B cell (primary cell): ENCODE measurements at regions not wholly inside any gene's neighbourhood (a gene's known extent, or its start where the extent isn't known, plus 50 kb on each side); places are given as distances from the start of the nearest gene placed in this dataset.

ENCODE experiments used
- ATAC-seq: fragments of 200-7000 bp; cut with Tn5 transposase; one replicate; pipeline ENCODE4 v1.10.0; 2021; ENCODE audit warnings: low read depth, mild to moderate bottlenecking, moderate number of reproducible peaks, moderate library complexity
- CTCF ChIA-PET: fragments of 350-600 bp; sonication (Branson Sonifier 250); formaldehyde crosslinking; loops from one replicate; lab custom pipeline; 2021; ENCODE audit warnings: antibody characterized with exemption, inconsistent platforms; lab: Charles Lee
- POLR2A ChIA-PET: fragments of 350-600 bp; sonication (Branson Sonifier 250); formaldehyde crosslinking; loops from one replicate; lab custom pipeline; 2021; ENCODE audit warnings: antibody characterized with exemption; lab: Charles Lee
- DNase-seq: peaks from one replicate; pipeline ENCODE4 v3.0.0; 2013
- H2AFZ ChIP-seq: 2 replicates; pipeline ENCODE4 v1.6.1; 2012; ENCODE audit warnings: mild to moderate bottlenecking, low read depth, low read length; ENCODE audit not compliant: insufficient read depth, poor library complexity, severe bottlenecking
- H3K27ac ChIP-seq, 2 donors: 1 replicate in 1 of 2; 2 replicates in 1 of 2; pipeline ENCODE4 v1.5.1; 2012 to 2013; ENCODE audit warnings: low read length in 2 of 2, mild to moderate bottlenecking in 2 of 2, moderate library complexity in 1 of 2
- H3K27me3 ChIP-seq, 4 experiments: fragments of 200-600 bp in 1 of 4; sonication (generic) in 1 of 4; replicated peaks in 1 of 4; 1 replicate in 2 of 4; 2 replicates in 2 of 4; pipeline versions ENCODE4 v1.6.1 to v1.7.0; 2013 to 2016; ENCODE audit warnings: low read length in 3 of 4, mild to moderate bottlenecking in 2 of 4, mixed read lengths in 1 of 4, moderate library complexity in 1 of 4; ENCODE audit not compliant: insufficient read depth in 4 of 4, control insufficient read depth in 3 of 4; ENCODE audit errors: control extremely low read depth in 1 of 4
- H3K36me3 ChIP-seq, 2 experiments: replicated peaks in 1 of 2; 1 replicate in 1 of 2; 2 replicates in 1 of 2; pipeline versions ENCODE4 v1.6.1 to v1.7.1; 2013; ENCODE audit warnings: low read length in 1 of 2; ENCODE audit not compliant: insufficient read depth in 2 of 2, control insufficient read depth in 1 of 2; ENCODE audit errors: control extremely low read depth in 1 of 2, extremely low read depth in 1 of 2
- H3K4me1 ChIP-seq, 2 donors: fragments of 200-600 bp in 1 of 2; sonication (generic) in 1 of 2; 1 replicate in 1 of 2; 2 replicates in 1 of 2; pipeline versions ENCODE4 v1.5.1 to v1.6.1; 2013 to 2017; ENCODE audit warnings: low read length in 2 of 2; ENCODE audit not compliant: control insufficient read depth in 2 of 2, insufficient read depth in 2 of 2
- H3K4me2 ChIP-seq: replicated peaks from 2 replicates; pipeline ENCODE3; 2012; ENCODE audit warnings: mild to moderate bottlenecking, low read depth, low read length; ENCODE audit not compliant: poor library complexity, severe bottlenecking
- H3K4me3 ChIP-seq, 5 experiments: fragments of 200-600 bp in 1 of 5; sonication (generic) in 1 of 5; 1 replicate in 3 of 5; 2 replicates in 2 of 5; pipeline versions ENCODE4 v1.5.1 to v1.7.0; 2011 to 2016; ENCODE audit warnings: low read length in 4 of 5, mild to moderate bottlenecking in 4 of 5, low read depth in 2 of 5, control low read depth in 1 of 5, moderate library complexity in 1 of 5; ENCODE audit not compliant: insufficient read depth in 1 of 5; ENCODE audit errors: control extremely low read depth in 1 of 5, extremely low read depth in 1 of 5
- H3K79me2 ChIP-seq: fragments of 200-600 bp; sonication (generic); one replicate; pipeline ENCODE4 v1.6.0; 2016; ENCODE audit warnings: low read length; ENCODE audit not compliant: control insufficient read depth, insufficient read depth
- H3K9ac ChIP-seq: fragments of 200-600 bp; sonication (generic); 2 replicates; pipeline ENCODE4 v1.6.1; 2017; ENCODE audit warnings: mild to moderate bottlenecking, low read length, moderate library complexity
- H3K9me3 ChIP-seq, 3 donors: one replicate each; pipeline versions ENCODE4 v1.6.1 to v1.7.1; 2013; ENCODE audit warnings: low read length in 2 of 3; ENCODE audit not compliant: control insufficient read depth in 2 of 3, insufficient read depth in 1 of 3; ENCODE audit errors: control extremely low read depth in 1 of 3
- H4K20me1 ChIP-seq: 2 replicates; pipeline ENCODE4 v1.6.0; 2012; ENCODE audit warnings: mild to moderate bottlenecking, low read length; ENCODE audit not compliant: insufficient read depth, control insufficient read depth, poor library complexity, severe bottlenecking
- H3K27ac Mint-ChIP-seq: one replicate; pipeline ENCODE4 v1.8.0; 2021; ENCODE audit warnings: mixed read lengths
- H3K27me3 Mint-ChIP-seq: one replicate; pipeline ENCODE4 v1.8.0; 2021; ENCODE audit warnings: mixed read lengths
- H3K4me1 Mint-ChIP-seq: one replicate; pipeline ENCODE4 v1.8.0; 2021; ENCODE audit warnings: mixed read lengths
- H3K4me3 Mint-ChIP-seq: one replicate; pipeline ENCODE4 v1.8.0; 2021; ENCODE audit warnings: mixed read lengths
- H3K9me3 Mint-ChIP-seq: one replicate; pipeline ENCODE4 v1.8.0; 2022; ENCODE audit warnings: mixed read lengths; ENCODE audit not compliant: insufficient read depth
- EZH2 ChIP-seq: IDR thresholded peaks from 2 replicates; pipeline ENCODE4 v1.6.1; 2012; ENCODE audit warnings: borderline replicate concordance, low read depth, mild to moderate bottlenecking, moderate library complexity, low read length; ENCODE audit not compliant: insufficient read depth, poor library complexity, severe bottlenecking
- WGBS: methylation state at CpG from one replicate; pipeline ENCODE4 v1.1.5; 2013; ENCODE audit warnings: missing lambda C conversion rate; ENCODE audit not compliant: insufficient coverage; 5-methylcytosine and 5-hydroxymethylcytosine counted together
- intact Hi-C: fragments of 100-400 bp; cut with micrococcal nuclease; formaldehyde crosslinking; loops from one replicate; pipeline ENCODE4 v1.10.0; 2022
- TF ChIP-seq, protein P1 (sequence below): fragments of 200-600 bp; IDR thresholded peaks from one replicate; pipeline ENCODE4 v1.8.0; 2022; ENCODE audit warnings: antibody characterized with exemption, mild to moderate bottlenecking

DNA sequence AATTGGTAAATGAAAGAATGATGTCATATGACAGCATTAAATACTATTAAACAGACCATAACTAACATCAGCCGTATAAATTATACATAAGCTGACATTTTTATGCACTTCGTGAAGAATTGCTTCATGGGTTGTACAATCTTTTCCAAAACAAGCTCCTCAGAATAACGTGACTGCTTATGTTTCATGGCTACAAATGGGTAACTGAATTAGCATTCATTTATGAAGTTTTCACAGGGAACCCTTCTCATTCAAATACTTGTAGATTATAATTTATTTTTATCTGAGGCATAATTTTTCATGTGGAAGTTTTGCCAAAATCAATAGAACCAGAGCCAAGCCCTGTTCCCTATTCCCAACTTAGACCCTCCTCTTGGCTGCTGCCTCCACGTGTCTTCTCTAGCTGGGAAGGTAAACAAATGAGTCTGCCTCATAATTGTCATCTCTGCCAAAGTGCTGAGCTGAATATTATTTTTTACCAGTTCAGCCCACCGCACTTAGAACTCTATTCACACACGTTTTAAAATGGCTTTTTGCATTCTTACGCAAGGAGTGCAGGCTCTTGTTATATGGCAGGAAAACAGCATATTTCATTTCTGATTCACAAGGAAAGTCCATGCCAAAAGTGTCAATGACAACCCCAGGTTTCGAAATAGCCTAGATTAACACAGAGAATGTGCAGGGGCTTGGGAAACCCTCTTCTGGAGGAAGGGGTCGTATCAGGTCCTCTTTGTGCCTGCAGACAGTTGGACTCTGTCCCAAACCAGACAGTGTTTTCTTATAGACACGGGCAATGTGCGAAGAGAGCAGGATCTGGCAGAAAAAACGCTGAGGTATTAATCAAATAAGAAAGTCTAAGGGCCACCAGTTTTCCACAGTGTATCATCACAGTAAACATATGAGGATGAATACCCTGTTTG lies 370.7 kb upstream of the MGMT start:
- CTCF ChIA-PET = no interaction called here
- no peak overlapping the region for H2AFZ ChIP-seq

DNA sequence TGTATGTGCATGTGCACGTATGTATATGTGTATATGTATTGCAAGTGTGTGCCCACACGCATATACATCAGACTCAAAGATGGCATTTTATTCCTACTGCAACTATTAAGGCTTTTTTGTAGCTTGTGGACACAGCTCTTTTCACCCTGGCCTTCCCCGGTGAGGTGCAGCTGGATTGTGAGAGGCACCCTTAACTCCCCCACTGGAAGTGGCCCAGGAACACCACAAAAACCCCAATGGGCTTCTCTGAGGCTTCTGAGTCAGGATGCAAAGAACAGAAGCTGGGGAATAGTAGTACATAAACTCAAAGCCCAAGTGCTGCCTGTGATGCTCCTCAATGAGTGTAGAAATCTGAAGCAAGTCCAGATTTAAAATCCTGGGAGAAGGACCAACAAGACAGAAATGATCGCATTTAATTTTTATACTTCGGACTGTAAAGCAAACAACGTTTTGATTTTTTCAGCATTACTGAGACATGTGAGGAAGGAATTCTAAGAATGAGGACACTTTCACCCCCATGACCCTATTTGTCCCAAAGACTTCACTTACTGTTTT lies 369.2 kb upstream of the MGMT start:
- H3K27ac Mint-ChIP-seq = no peak overlapping the region
- no peaks in the 10 kb centered on the region for H3K27me3 Mint-ChIP-seq
- CTCF ChIA-PET = no interaction called here
- H3K9me3 Mint-ChIP-seq = no peaks in the 10 kb centered on the region
- Histone ChIP-seq H3K27me3 (no peaks in the 10 kb centered on the region), H3K9ac (no peak overlapping the region), H3K9me3 (no peaks in the 10 kb centered on the region), H3K36me3 (no peaks in the 10 kb centered on the region), H3K27ac (no peak overlapping the region), H2AFZ (no peak overlapping the region), H3K4me3 (no peak overlapping the region), H3K79me2 (no peaks in the 10 kb centered on the region), H3K4me1 (no peaks in the 10 kb centered on the region), H3K4me2 (no peak overlapping the region), H4K20me1 (no peaks in the 10 kb centered on the region)
- no CpG with 5 or more reads among the region's 6 CpGs for WGBS
- H3K4me1 Mint-ChIP-seq = no peaks in the 10 kb centered on the region
- intact Hi-C loops = no loop called here
- no peak for DNase-seq
- ATAC-seq = no peak
- TF ChIP-seq, protein P1, sequence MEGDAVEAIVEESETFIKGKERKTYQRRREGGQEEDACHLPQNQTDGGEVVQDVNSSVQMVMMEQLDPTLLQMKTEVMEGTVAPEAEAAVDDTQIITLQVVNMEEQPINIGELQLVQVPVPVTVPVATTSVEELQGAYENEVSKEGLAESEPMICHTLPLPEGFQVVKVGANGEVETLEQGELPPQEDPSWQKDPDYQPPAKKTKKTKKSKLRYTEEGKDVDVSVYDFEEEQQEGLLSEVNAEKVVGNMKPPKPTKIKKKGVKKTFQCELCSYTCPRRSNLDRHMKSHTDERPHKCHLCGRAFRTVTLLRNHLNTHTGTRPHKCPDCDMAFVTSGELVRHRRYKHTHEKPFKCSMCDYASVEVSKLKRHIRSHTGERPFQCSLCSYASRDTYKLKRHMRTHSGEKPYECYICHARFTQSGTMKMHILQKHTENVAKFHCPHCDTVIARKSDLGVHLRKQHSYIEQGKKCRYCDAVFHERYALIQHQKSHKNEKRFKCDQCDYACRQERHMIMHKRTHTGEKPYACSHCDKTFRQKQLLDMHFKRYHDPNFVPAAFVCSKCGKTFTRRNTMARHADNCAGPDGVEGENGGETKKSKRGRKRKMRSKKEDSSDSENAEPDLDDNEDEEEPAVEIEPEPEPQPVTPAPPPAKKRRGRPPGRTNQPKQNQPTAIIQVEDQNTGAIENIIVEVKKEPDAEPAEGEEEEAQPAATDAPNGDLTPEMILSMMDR = no peak
- TF ChIP-seq EZH2 = no peak
- H3K4me3 Mint-ChIP-seq = no peak overlapping the region
- POLR2A ChIA-PET = no interaction called here

More for the DNA sequence above, 370.7 kb upstream of the MGMT start:
- no peak overlapping the region for H3K9ac ChIP-seq
- Mint-ChIP-seq H3K4me3 (no peak overlapping the region), H3K27ac (no peak overlapping the region), H3K4me1 (no peaks in the 10 kb centered on the region), H3K27me3 (no peaks in the 10 kb centered on the region), H3K9me3 (no peaks in the 10 kb centered on the region)
- H4K20me1 ChIP-seq = no peaks in the 10 kb centered on the region
- H3K27me3 ChIP-seq = no peaks in the 10 kb centered on the region
- ATAC-seq = no peak
- H3K4me3 ChIP-seq = no peak overlapping the region
- POLR2A ChIA-PET = no interaction called here
- no peaks in the 10 kb centered on the region for H3K9me3 ChIP-seq
- intact Hi-C loops = no loop called here
- H3K36me3 ChIP-seq = no peaks in the 10 kb centered on the region
- TF ChIP-seq, protein P1 = no peak
- no peak for TF ChIP-seq EZH2
- 68% methylated on average over 6 of the region's 12 CpGs for WGBS
- no peaks in the 10 kb centered on the region for H3K79me2 ChIP-seq
- no peak overlapping the region for H3K4me2 ChIP-seq
- DNase-seq = no peak
- no peak overlapping the region for H3K27ac ChIP-seq
- no peaks in the 10 kb centered on the region for H3K4me1 ChIP-seq
